Activated T-helper 2 cell treated with anti-CD3 and anti-CD28 coated beads, Interferon-gamma antibody, Interleukin-2, Interleukin-4, amounts not matched to agents 10 μg/mL and 5 μg/mL and 100 μg/mL, durations not matched to agents 14 hours and 24 hours and 36 hours (primary cell): ENCODE measurements at regions not wholly inside any gene's neighbourhood (a gene's known extent, or its start where the extent isn't known, plus 50 kb on each side); places are given as distances from the start of the nearest gene placed in this dataset.
"Not testable (repeated sequence)": the region's sequence is repeated elsewhere in the genome, so short reads cannot be mapped to it uniquely, and the experiment has no call there.

Experiments
- DNase-seq: peaks from one replicate; pipeline ENCODE4 v3.0.0; 2021; ENCODE audit warnings: low spot score
- H3K27ac Mint-ChIP-seq: one replicate; pipeline ENCODE4 v1.8.0; 2021; ENCODE audit warnings: mixed read lengths
- H3K27me3 Mint-ChIP-seq: one replicate; pipeline ENCODE4 v1.8.0; 2021; ENCODE audit warnings: low read depth, mixed read lengths
- H3K36me3 Mint-ChIP-seq: one replicate; pipeline ENCODE4 v1.8.0; 2021; ENCODE audit warnings: low read depth, mixed read lengths
- H3K4me1 Mint-ChIP-seq: one replicate; pipeline ENCODE4 v1.8.0; 2021; ENCODE audit warnings: low read depth, mixed read lengths
- H3K4me3 Mint-ChIP-seq: one replicate; pipeline ENCODE4 v1.8.0; 2021; ENCODE audit warnings: low read depth, mild to moderate bottlenecking, moderate library complexity, mixed read lengths
- H3K9me3 Mint-ChIP-seq: one replicate; pipeline ENCODE4 v1.8.0; 2021; ENCODE audit warnings: mixed read lengths
- intact Hi-C: fragments of 100-400 bp; cut with micrococcal nuclease; formaldehyde crosslinking; loops from one replicate; pipeline ENCODE4 v1.15.1; 2023

DNA sequence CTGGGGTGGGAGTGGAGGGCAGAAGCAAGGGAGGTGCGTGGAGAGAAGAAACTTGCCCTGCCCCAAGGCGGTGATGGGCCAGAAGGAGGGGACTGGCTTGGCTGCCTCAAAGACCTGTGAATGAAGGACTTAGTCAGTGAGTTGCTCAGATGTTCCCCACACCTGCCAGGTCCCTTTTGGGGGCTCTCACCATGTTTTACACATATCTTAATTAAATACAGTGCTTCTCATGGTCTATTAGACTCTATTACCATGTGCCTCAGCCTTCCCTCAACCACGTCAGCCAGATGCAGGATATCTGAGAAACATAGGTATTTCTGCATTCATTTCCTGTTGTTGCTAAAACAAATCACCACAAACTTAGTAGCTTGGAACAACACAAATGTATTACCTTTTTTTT, 429.5 kb downstream of the BUD13 start:
- intact Hi-C loops, result no loop called here

GRCh38 chr11:116342148-116342547, 430.6 kb downstream of the BUD13 start:
- no peaks in the 10 kb centered on the region for H3K4me1 Mint-ChIP-seq
- DNase-seq, result no peak
- H3K9me3 Mint-ChIP-seq, result peaks cover 8% of the 10 kb centered on the region
- H3K27ac Mint-ChIP-seq, result no peak overlapping the region
- no peaks in the 10 kb centered on the region for H3K36me3 Mint-ChIP-seq
- intact Hi-C loops, result no loop called here
- no peak overlapping the region for H3K4me3 Mint-ChIP-seq
- no peaks in the 10 kb centered on the region for H3K27me3 Mint-ChIP-seq

More for the DNA sequence above, 429.5 kb downstream of the BUD13 start:
- Mint-ChIP-seq H3K4me1 (no peaks in the 10 kb centered on the region), H3K27ac (no peak overlapping the region), H3K4me3 (no peak overlapping the region), H3K9me3 (peaks cover 7% of the 10 kb centered on the region), H3K36me3 (no peaks in the 10 kb centered on the region), H3K27me3 (no peaks in the 10 kb centered on the region)
- no peak for DNase-seq

GRCh38 chr11:116339306-116340098, 433.3 kb downstream of the BUD13 start:
- H3K9me3 Mint-ChIP-seq, result peaks cover 4% of the 10 kb centered on the region
- no peak for DNase-seq
- H3K4me3 Mint-ChIP-seq, result no peak overlapping the region
- H3K27me3 Mint-ChIP-seq, result no peaks in the 10 kb centered on the region
- no peaks in the 10 kb centered on the region for H3K36me3 Mint-ChIP-seq
- no peak overlapping the region for H3K27ac Mint-ChIP-seq
- no peaks in the 10 kb centered on the region for H3K4me1 Mint-ChIP-seq
- intact Hi-C loops, result no loop called here

DNA sequence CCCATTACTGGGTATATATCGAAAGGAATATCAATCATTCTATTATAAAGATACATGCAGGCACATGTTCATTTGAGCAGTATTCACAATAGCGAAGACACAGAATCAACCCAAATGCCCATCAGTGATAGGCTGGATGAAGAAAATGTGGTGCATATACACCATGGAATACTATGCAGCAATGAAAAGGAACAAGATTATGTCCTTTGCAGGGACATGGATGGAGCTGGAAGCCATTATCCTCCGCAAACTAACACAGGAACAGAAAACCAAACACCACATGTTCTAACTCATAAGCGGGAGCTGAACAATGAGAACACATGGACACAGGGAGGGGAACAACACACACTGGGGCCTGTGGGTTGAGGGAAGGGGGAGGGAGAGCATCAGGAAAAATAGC, 434.3 kb downstream of the BUD13 start:
- H3K4me1 Mint-ChIP-seq, DNase-seq: not testable (repeated sequence)

GRCh38 chr11:116336540-116336939, 436.2 kb downstream of the BUD13 start:
- peaks cover 4% of the 10 kb centered on the region for H3K9me3 Mint-ChIP-seq
- intact Hi-C loops, result no loop called here
- no peaks in the 10 kb centered on the region for H3K36me3 Mint-ChIP-seq
- DNase-seq, result no peak
- H3K4me3 Mint-ChIP-seq, result no peak overlapping the region
- no peaks in the 10 kb centered on the region for H3K4me1 Mint-ChIP-seq
- H3K27me3 Mint-ChIP-seq, result no peaks in the 10 kb centered on the region
- no peak overlapping the region for H3K27ac Mint-ChIP-seq

More for the DNA sequence above, 434.3 kb downstream of the BUD13 start:
- intact Hi-C loops, H3K27me3 Mint-ChIP-seq, H3K36me3 Mint-ChIP-seq, H3K9me3 Mint-ChIP-seq, H3K27ac Mint-ChIP-seq, H3K4me3 Mint-ChIP-seq: not testable (repeated sequence)

DNA sequence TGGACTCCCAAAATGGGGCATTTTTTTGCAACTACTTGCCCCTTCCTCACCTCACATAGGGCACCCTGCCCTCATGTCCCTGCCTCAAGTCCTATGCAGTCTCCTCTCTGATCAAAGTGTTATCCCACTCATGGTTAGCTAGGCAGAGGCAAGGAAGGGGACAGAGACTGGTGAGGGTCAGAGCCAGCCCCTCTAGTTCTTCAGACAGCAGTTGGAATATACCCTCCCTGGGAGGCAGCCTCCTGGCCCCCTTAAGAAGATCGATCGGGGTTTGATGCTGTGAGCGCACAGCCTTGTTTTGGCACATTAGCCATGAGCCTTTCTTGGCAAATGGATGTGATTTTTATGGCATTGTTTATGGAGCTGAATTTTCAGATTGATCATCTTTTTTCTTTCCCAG, 436.9 kb downstream of the BUD13 start:
- Mint-ChIP-seq H3K36me3 (no peaks in the 10 kb centered on the region), H3K27me3 (no peaks in the 10 kb centered on the region), H3K27ac (no peak overlapping the region), H3K4me3 (no peak overlapping the region), H3K9me3 (peaks cover 4% of the 10 kb centered on the region), H3K4me1 (no peaks in the 10 kb centered on the region)
- DNase-seq, result no peak
- intact Hi-C loops, result no loop called here

GRCh38 chr11:116335078-116335477, 437.7 kb downstream of the BUD13 start:
- Mint-ChIP-seq H3K27me3 (no peaks in the 10 kb centered on the region), H3K4me1 (no peaks in the 10 kb centered on the region), H3K36me3 (no peaks in the 10 kb centered on the region), H3K4me3 (no peak overlapping the region), H3K9me3 (peaks cover 4% of the 10 kb centered on the region), H3K27ac (no peak overlapping the region)
- no peak for DNase-seq
- intact Hi-C loops, result no loop called here

GRCh38 chr11:116334596-116334995, 438.2 kb downstream of the BUD13 start:
- H3K4me1 Mint-ChIP-seq, result no peaks in the 10 kb centered on the region
- peaks cover 4% of the 10 kb centered on the region for H3K9me3 Mint-ChIP-seq
- H3K27ac Mint-ChIP-seq, result no peak overlapping the region
- H3K27me3 Mint-ChIP-seq, result no peaks in the 10 kb centered on the region
- DNase-seq, result no peak
- intact Hi-C loops, result no loop called here
- H3K36me3 Mint-ChIP-seq, result no peaks in the 10 kb centered on the region
- no peak overlapping the region for H3K4me3 Mint-ChIP-seq

GRCh38 chr11:116333001-116333535, 439.7 kb downstream of the BUD13 start:
- Mint-ChIP-seq H3K4me3 (no peak overlapping the region), H3K9me3 (peaks cover 4% of the 10 kb centered on the region), H3K4me1 (no peaks in the 10 kb centered on the region), H3K36me3 (no peaks in the 10 kb centered on the region), H3K27ac (no peak overlapping the region), H3K27me3 (no peaks in the 10 kb centered on the region)
- intact Hi-C loops, result no loop called here
- DNase-seq, result no peak

DNA sequence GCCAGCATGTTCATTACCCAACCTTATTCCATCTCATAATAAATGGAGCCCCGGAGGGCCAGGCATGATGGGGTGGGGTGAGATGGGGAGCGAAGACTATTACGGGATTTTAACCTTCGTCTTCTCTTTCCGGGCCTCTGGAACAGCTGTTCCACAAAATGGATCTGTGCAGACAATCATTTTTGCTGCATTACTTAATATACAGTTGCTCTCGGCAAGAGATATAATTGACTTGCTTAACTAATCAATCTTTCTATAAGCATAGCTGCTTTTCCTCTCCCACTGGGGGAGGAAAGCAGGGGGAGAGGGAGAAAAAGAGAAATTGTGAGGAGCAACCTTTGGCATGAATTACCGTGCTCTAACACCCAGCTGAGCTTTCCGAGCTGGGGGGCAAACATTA, 440.4 kb downstream of the BUD13 start:
- Mint-ChIP-seq H3K27me3 (no peaks in the 10 kb centered on the region), H3K27ac (no peak overlapping the region), H3K4me1 (no peaks in the 10 kb centered on the region), H3K4me3 (no peak overlapping the region), H3K9me3 (no peaks in the 10 kb centered on the region), H3K36me3 (no peaks in the 10 kb centered on the region)
- intact Hi-C loops, result no loop called here
- DNase-seq, result no peak

DNA sequence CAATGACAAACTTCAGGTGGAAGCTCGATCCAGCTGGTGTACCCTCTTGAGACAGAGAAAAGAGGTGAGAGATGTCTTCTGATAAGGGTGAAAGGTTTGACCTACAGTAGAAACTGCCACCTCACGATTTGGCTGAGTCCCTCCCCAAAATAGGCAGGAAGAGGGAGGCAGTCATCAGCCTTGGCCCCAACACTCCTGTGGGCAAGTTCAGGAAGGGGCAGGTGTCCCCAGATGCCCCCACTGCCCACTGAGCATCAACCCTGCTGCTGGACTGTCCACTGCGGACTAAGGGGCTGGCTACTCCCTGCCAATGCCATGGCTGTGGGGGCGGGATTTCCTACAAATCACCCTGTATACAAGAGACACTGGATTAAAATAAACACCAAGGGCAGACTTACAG, 441.4 kb downstream of the BUD13 start:
- H3K9me3 Mint-ChIP-seq, result no peaks in the 10 kb centered on the region
- intact Hi-C loops, result no loop called here

DNA sequence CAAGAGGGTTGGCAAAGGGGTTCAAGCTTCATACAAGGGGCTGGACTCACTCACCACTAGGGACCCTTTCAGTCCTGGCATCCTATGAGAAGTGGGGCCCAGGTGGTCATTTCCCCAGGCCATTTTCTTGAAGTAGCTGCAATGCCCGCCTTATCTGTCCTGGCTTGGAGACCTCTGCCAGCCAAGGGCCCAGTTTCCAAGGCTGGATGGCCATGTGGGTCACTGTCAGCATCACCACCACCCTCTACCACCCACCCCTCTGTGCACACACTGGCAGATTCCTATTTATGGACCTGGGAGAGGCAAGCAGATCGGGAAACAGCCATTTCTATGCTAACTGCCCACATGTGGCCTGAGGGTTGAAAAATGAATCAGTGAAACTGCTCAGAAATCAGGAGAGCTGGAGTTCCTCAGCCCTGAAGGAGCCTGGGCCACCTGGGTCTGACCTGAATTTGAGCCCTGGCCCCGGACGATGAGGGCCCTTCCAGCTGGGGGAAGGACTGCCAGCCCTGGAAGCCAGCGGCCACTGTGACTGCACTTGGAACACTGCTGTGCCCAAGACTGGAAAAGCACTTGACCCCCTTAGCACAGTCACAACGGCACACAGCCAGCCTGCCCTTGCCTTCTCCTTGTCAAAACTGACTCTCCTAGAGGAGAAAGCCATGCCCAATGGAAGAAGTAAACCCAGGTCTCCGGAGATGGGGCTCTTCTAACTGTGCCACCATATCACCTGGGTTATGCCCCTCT, 442.2 kb downstream of the BUD13 start:
- Mint-ChIP-seq H3K27me3 (no peaks in the 10 kb centered on the region), H3K36me3 (no peaks in the 10 kb centered on the region), H3K27ac (no peak overlapping the region), H3K4me3 (no peak overlapping the region), H3K9me3 (no peaks in the 10 kb centered on the region), H3K4me1 (no peaks in the 10 kb centered on the region)
- no peak for DNase-seq
- intact Hi-C loops, result no loop called here

More for the DNA sequence above, 441.4 kb downstream of the BUD13 start:
- DNase-seq, result no peak
- no peak overlapping the region for H3K27ac Mint-ChIP-seq
- no peaks in the 10 kb centered on the region for H3K27me3 Mint-ChIP-seq
- no peaks in the 10 kb centered on the region for H3K4me1 Mint-ChIP-seq
- no peaks in the 10 kb centered on the region for H3K36me3 Mint-ChIP-seq
- H3K4me3 Mint-ChIP-seq, result no peak overlapping the region
